Esophagus (tissue), 2 donors: ENCODE measurements at regions not wholly inside any gene's neighbourhood (a gene's known extent, or its start where the extent isn't known, plus 50 kb on each side); places are given as distances from the start of the nearest gene placed in this dataset.
"Not testable (repeated sequence)": the region's sequence is repeated elsewhere in the genome, so short reads cannot be mapped to it uniquely, and the experiment has no call there.

Experiments
- H3K27ac ChIP-seq, 2 donors: one replicate each; pipeline ENCODE4 v1.5.1; 2013; ENCODE audit warnings: low read depth in 2 of 2, mild to moderate bottlenecking in 2 of 2, inconsistent platforms in 1 of 2, low read length in 1 of 2, moderate library complexity in 1 of 2
- H3K27me3 ChIP-seq, 2 donors: one replicate each; pipeline ENCODE4 v1.6.1; 2013; ENCODE audit warnings: low read length in 2 of 2, control low read depth in 1 of 2, mild to moderate bottlenecking in 1 of 2; ENCODE audit not compliant: insufficient read depth in 2 of 2, control insufficient read depth in 1 of 2
- H3K36me3 ChIP-seq, 2 donors: one replicate each; pipeline ENCODE4 v1.6.1; 2013; ENCODE audit warnings: low read length in 1 of 2; ENCODE audit not compliant: control insufficient read depth in 2 of 2, insufficient read depth in 2 of 2
- H3K4me1 ChIP-seq, 2 donors: one replicate each; pipeline ENCODE4 v1.6.1; 2013; ENCODE audit warnings: low read length in 1 of 2; ENCODE audit not compliant: control insufficient read depth in 2 of 2, insufficient read depth in 2 of 2
- H3K4me3 ChIP-seq, 2 donors: one replicate each; pipeline ENCODE4 v1.5.1; 2013; ENCODE audit warnings: low read length in 2 of 2, mild to moderate bottlenecking in 2 of 2, low read depth in 1 of 2, moderate library complexity in 1 of 2
- H3K9me3 ChIP-seq, 2 donors: one replicate each; pipeline ENCODE4 v1.6.1; 2013; ENCODE audit warnings: mild to moderate bottlenecking in 2 of 2, low read depth in 1 of 2, low read length in 1 of 2, moderate library complexity in 1 of 2; ENCODE audit not compliant: control insufficient read depth in 2 of 2, insufficient read depth in 1 of 2
- WGBS, 2 donors: extraction: QIAGEN DNeasy Blood & Tissue Kit; methylation state at CpG; one replicate each; pipeline ENCODE4 v1.1.7; 2013; 5-methylcytosine and 5-hydroxymethylcytosine counted together
- donor health status: healthy with polysubstance abuse.
- donor health status: Bipolar disorder and iron deficiency.

DNA sequence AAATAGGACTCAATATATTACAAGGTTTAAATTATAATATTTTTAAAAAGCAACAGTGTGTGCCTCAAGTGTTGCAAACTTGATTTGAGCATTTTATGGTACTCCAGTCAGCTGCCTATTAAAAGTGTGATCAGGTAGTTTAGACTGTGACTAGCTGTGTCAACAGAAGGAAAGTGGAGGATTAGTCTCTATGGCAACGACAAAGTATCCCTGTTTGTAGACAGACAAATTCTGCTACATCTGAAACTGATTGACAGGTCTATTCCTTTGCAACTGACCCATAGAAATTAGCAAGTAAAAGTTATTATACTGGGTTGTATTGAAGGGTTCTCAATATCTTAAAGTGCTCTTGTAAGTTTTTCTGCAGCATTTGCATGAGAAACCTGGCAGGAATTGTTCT lies 249.8 kb upstream of the ARRDC3 start:
- 20 to 25% methylated on average over 1 of the region's 1 CpG for WGBS, 2 donors
- Histone ChIP-seq H3K4me3 (no peak overlapping the region), H3K27ac (no peak overlapping the region), H3K4me1 (no peaks in the 10 kb centered on the region), H3K36me3 (no peaks in the 10 kb centered on the region), H3K27me3 (no peaks in the 10 kb centered on the region), H3K9me3 (no peaks in the 10 kb centered on the region)

DNA sequence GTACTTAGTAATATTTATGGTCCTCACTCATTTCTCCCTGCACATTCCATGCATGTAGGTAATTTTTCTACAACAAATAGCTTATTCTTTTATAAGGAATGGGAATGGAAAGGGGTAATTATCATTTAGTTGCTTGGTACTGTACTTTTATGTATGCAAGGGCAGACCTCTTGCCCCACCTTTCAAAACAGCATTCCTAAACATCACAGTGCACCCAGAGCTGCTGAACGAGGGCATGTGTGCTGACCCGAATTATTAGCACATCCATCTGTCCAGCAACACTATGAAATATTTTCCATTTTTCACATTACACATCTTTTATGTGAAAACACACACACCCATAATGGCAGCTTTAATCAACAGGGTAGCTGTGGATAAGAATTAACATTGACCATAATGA lies 228.6 kb upstream of the ARRDC3 start:
- no peaks in the 10 kb centered on the region for H3K9me3 ChIP-seq
- no peaks in the 10 kb centered on the region for H3K4me1 ChIP-seq
- no peaks in the 10 kb centered on the region for H3K36me3 ChIP-seq
- H3K4me3 ChIP-seq: no peak overlapping the region
- 61 to 67% methylated on average over 2 of the region's 2 CpGs for WGBS, 2 donors
- no peak overlapping the region for H3K27ac ChIP-seq
- no peaks in the 10 kb centered on the region for H3K27me3 ChIP-seq

DNA sequence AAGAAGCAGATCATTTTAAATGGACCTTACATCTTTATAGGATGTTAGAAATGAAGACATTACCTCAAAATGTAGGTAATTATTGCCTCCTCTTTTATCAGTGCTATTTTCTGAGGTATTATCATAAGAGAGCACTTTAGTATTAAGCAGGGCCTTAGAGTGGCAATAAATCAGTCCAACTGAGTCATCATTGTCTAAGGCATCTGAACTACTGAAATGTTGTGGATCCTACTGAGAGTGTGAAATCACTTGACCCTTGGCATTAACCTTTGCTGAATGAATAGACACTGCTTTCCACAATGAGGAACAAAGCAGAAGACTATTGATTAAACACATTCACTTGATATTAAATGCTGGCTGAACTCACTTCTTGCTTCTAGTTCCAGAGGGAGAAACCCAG lies 224.6 kb upstream of the ARRDC3 start:
- no peak overlapping the region for H3K27ac ChIP-seq
- H3K27me3 ChIP-seq: no peaks in the 10 kb centered on the region
- H3K36me3 ChIP-seq: no peaks in the 10 kb centered on the region

DNA sequence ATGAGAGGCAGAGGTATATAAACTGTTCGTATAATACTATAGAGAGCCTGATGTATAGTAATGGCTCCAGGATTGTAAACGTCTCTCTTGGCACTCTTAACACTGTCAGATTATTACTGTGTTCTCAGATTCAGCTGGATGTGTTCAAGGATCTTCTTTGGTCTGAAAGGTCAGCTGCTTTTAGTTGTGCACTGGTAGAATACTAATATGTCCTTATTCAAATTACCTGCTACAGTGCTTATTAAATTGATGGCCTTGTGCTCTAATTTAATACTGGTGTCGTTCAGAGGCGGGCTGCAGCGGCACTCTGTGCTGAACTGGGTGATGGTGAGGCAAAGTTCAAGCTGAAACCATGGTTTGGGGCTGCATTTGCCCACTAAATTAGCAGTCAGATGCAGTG lies 216.7 kb upstream of the ARRDC3 start:
- Histone ChIP-seq H3K27me3 (no peaks in the 10 kb centered on the region), H3K27ac (no peak overlapping the region), H3K9me3 (no peaks in the 10 kb centered on the region), H3K36me3 (no peaks in the 10 kb centered on the region), H3K4me3 (no peak overlapping the region), H3K4me1 (no peaks in the 10 kb centered on the region)
- 77 to 83% methylated on average over 5 of the region's 5 CpGs for WGBS, 2 donors

More for the DNA sequence above, 224.6 kb upstream of the ARRDC3 start:
- H3K4me3 ChIP-seq: no peak overlapping the region
- no peaks in the 10 kb centered on the region for H3K9me3 ChIP-seq
- H3K4me1 ChIP-seq: no peaks in the 10 kb centered on the region

GRCh38 chr5:91598216-91598615 lies 215.1 kb upstream of the ARRDC3 start:
- Histone ChIP-seq H3K9me3 (peaks cover 0 to 3% of the 10 kb centered on the region in 2 donors), H3K27me3 (no peaks in the 10 kb centered on the region), H3K4me3 (no peak overlapping the region), H3K4me1 (no peaks in the 10 kb centered on the region), H3K36me3 (no peaks in the 10 kb centered on the region), H3K27ac (no peak overlapping the region)
- 73% methylated on average over 2 of the region's 2 CpGs for WGBS, 2 donors

DNA sequence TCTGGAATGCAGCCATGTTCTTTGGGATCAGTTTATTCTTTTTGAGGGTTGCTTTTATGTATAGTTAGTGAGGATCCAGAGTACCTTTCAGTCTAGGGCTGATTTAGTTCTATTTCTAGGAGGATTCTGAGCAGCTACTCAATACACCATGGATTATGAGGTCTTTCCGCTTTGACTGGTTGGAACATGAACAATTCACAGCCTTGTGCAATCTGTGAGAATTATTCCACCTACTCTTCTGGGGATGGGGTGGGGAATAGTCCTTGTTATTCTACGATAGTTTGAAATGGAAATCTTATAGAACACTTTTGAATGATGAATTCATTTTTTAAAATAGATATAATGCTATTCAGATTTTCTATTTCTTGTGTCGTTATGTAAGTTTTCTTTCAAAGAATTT lies 212.3 kb upstream of the ARRDC3 start:
- Histone ChIP-seq H3K4me1 (no peaks in the 10 kb centered on the region), H3K27ac (no peak overlapping the region), H3K4me3 (no peak overlapping the region), H3K9me3 (peaks cover 0 to 3% of the 10 kb centered on the region in 2 donors), H3K36me3 (no peaks in the 10 kb centered on the region), H3K27me3 (no peaks in the 10 kb centered on the region)
- WGBS, 2 donors: 87 to 88% methylated on average over 3 of the region's 3 CpGs

DNA sequence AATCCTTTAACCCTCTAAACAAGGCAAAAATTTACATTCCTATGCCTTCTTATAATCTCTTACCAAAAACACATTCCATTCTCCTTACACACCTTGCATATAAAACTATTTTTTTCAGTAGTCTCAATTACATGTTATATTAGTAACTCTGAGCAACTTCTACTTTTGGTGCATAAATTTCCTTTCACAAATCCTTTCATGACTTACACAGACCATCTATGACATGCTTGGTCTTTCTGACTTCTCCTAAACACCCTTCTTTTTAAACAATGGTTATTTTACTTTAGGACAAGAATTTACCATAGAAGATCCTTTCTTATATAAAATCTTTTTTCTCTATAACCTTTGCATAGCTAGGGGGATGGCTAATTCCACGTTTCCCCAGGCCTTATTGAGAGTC lies 208.0 kb upstream of the ARRDC3 start:
- 17 to 27% methylated on average over 1 of the region's 1 CpG for WGBS, 2 donors
- Histone ChIP-seq H3K9me3 (peaks cover 0 to 3% of the 10 kb centered on the region in 2 donors), H3K4me3 (no peak overlapping the region), H3K27me3 (no peaks in the 10 kb centered on the region), H3K4me1 (no peaks in the 10 kb centered on the region), H3K27ac (no peak overlapping the region), H3K36me3 (no peaks in the 10 kb centered on the region)

DNA sequence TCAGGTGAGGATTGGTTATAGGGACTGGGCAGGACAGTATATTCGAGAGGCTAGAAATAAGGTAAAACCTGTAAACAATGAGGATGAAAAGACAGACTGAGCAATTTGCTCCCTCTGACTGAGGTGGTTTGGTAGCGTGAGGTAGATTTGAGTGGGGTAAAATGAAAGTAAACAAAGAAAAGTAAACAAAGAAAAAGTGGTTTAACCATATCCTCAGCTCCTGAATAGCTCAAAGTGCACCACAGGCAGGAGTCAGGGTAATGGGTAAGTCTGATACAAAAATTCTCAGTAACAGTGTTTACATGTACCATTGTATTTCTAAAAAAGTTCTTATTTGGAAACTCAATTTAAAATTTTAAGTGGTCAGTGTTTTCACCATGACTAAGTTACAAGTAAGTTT lies 203.1 kb upstream of the ARRDC3 start:
- H3K27me3 ChIP-seq: no peaks in the 10 kb centered on the region
- WGBS, 2 donors: 45 to 54% methylated on average over 2 of the region's 2 CpGs
- H3K9me3 ChIP-seq: peaks cover 0 to 2% of the 10 kb centered on the region in 2 donors
- H3K4me3 ChIP-seq: no peak overlapping the region
- H3K27ac ChIP-seq: no peak overlapping the region
- H3K36me3 ChIP-seq: no peaks in the 10 kb centered on the region
- H3K4me1 ChIP-seq: no peaks in the 10 kb centered on the region

DNA sequence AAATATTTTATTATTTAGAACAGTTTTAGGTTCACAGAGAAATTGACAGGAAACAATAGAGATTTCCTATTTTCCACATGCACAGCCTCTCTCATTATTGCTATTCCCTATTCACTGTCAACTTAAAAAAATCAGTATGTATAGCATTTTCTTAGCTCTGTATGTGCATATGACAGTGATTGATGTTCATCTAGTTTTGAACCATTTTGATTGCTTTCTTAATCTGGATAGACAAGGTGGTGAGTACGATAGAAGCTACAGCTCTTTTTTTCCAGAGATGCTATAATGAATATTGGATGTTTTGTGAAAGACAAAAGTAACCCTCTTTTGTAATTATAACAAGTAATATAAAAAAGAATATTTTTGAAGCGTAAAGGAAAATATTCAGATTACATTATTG lies 201.2 kb upstream of the ARRDC3 start:
- Histone ChIP-seq H3K36me3 (no peaks in the 10 kb centered on the region), H3K4me1 (no peaks in the 10 kb centered on the region), H3K27me3 (no peaks in the 10 kb centered on the region), H3K4me3 (no peak overlapping the region), H3K9me3 (peaks cover 0 to 2% of the 10 kb centered on the region in 2 donors), H3K27ac (no peak overlapping the region)
- WGBS, 2 donors: 86 to 88% methylated on average over 2 of the region's 2 CpGs

GRCh38 chr5:91566012-91566411 lies 182.9 kb upstream of the ARRDC3 start:
- not testable (repeated sequence) for H3K36me3 ChIP-seq, H3K4me3 ChIP-seq, H3K27ac ChIP-seq, H3K4me1 ChIP-seq, H3K27me3 ChIP-seq
- WGBS, 2 donors: 83 to 85% methylated on average over 2 of the region's 2 CpGs
- peaks cover 3 to 11% of the 10 kb centered on the region in 2 donors for H3K9me3 ChIP-seq
